ENCODE measurements at regions not wholly inside any gene's neighbourhood (a gene's known extent, or its start where the extent isn't known, plus 50 kb on each side); places are given as distances from the start of the nearest gene placed in this dataset.

DNA sequence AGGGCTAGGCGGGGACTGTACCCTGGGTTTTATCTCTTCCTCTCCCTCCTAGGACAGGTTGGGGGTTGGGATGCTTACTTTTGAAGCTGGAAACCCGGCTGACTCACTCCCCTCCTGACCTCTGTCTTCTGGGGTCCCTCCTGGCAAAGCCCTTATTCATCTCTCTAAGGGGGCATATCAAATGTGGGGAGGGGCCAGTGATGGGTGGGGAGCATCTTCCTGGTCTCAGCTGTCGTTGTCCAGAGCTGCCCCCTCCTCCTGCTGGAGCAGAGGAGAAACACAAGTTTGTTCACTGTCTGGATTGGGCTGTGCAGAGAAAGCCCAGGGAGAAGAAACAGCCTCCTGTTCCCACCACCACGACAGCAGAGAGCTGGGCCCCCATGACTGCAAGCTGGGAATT, 85.8 kb downstream of the TNFAIP2 start:
- Histone ChIP-seq H3K9ac (ENCODE audit: low read length) (no peak overlapping the region), H3K4me1 (ENCODE audit: control insufficient read depth, insufficient read depth, low read length) (peaks cover 16% of the 10 kb centered on the region), H3K9me3 (ENCODE audit: control insufficient read depth, insufficient read depth, low read depth, low read length) (peaks cover 20% of the 10 kb centered on the region), H3K27ac (ENCODE audit: low read depth, low read length) (no peak overlapping the region), H3K27me3 (ENCODE audit: control insufficient read depth, insufficient read depth, low read length) (peaks cover 23% of the 10 kb centered on the region), H3K4me3 (ENCODE audit: low read depth, low read length) (no peak overlapping the region), H3K36me3 (ENCODE audit: control insufficient read depth, insufficient read depth, low read length) (no peaks in the 10 kb centered on the region)

DNA sequence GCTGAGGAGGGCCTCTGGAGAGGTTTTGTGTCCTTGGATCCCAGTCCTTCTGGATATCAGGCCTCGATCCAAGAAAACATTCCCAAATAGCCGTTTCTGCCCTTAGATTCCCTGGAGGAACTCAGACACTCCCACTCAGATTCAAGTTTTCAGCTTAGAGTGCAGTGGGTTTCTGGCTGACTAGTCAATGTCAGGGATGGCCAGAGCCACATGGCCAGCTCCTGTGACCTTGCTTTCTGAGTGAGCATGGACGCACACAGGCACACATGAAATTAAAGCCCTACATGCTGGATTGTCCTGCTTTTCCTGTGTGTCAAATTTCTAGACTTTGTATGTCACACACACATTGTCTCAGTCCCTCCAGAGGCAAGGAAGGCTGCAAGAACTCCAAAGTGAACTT, 86.2 kb downstream of the TNFAIP2 start:
- Histone ChIP-seq H3K9ac (ENCODE audit: low read length) (no peak overlapping the region), H3K36me3 (ENCODE audit: control insufficient read depth, insufficient read depth, low read length) (no peaks in the 10 kb centered on the region), H3K9me3 (ENCODE audit: control insufficient read depth, insufficient read depth, low read depth, low read length) (peaks cover 15% of the 10 kb centered on the region), H3K27ac (ENCODE audit: low read depth, low read length) (no peak overlapping the region), H3K27me3 (ENCODE audit: control insufficient read depth, insufficient read depth, low read length) (peaks cover 23% of the 10 kb centered on the region), H3K4me3 (ENCODE audit: low read depth, low read length) (no peak overlapping the region), H3K4me1 (ENCODE audit: control insufficient read depth, insufficient read depth, low read length) (peaks cover 16% of the 10 kb centered on the region)

- Histone ChIP-seq H3K4me1 (ENCODE audit: control insufficient read depth, insufficient read depth, low read length) (peaks cover 5% of the 10 kb centered on the region; the same call in 1 of the 2 replicates), H3K9me3 (ENCODE audit: control insufficient read depth, insufficient read depth, low read depth, low read length) (peaks cover 8% of the 10 kb centered on the region; the same call in 1 of the 2 replicates), H3K4me3 (ENCODE audit: low read depth, low read length) (no peak overlapping the region), H3K9ac (ENCODE audit: low read length) (no peak overlapping the region), H3K36me3 (ENCODE audit: control insufficient read depth, insufficient read depth, low read length) (no peaks in the 10 kb centered on the region), H3K27ac (ENCODE audit: low read depth, low read length) (no peak overlapping the region), H3K27me3 (ENCODE audit: control insufficient read depth, insufficient read depth, low read length) (peaks cover 7% of the 10 kb centered on the region)
Measured at GRCh38 chr14:103213331-103213730, 90.1 kb downstream of the TNFAIP2 start.

- Histone ChIP-seq H3K27ac (ENCODE audit: low read depth, low read length) (no peak overlapping the region), H3K36me3 (ENCODE audit: control insufficient read depth, insufficient read depth, low read length) (no peaks in the 10 kb centered on the region), H3K9ac (ENCODE audit: low read length) (no peak overlapping the region), H3K4me3 (ENCODE audit: low read depth, low read length) (no peak overlapping the region), H3K9me3 (ENCODE audit: control insufficient read depth, insufficient read depth, low read depth, low read length) (peaks cover 8% of the 10 kb centered on the region; the same call in 1 of the 2 replicates), H3K27me3 (ENCODE audit: control insufficient read depth, insufficient read depth, low read length) (peaks cover 6% of the 10 kb centered on the region), H3K4me1 (ENCODE audit: control insufficient read depth, insufficient read depth, low read length) (no peaks in the 10 kb centered on the region; the same call in 1 of the 2 replicates)
Measured at GRCh38 chr14:103214461-103214958, 91.2 kb downstream of the TNFAIP2 start.

- Histone ChIP-seq H3K27me3 (ENCODE audit: control insufficient read depth, insufficient read depth, low read length) (peaks cover 23% of the 10 kb centered on the region), H3K36me3 (ENCODE audit: control insufficient read depth, insufficient read depth, low read length) (no peaks in the 10 kb centered on the region)
Measured at GRCh38 chr14:103216399-103216798, 93.1 kb downstream of the TNFAIP2 start.

GRCh38 chr14:103216857-103217256, 93.6 kb downstream of the TNFAIP2 start:
- Histone ChIP-seq H3K9me3 (ENCODE audit: control insufficient read depth, insufficient read depth, low read depth, low read length) (peaks cover 8% of the 10 kb centered on the region; the same call in 1 of the 2 replicates), H3K27ac (ENCODE audit: low read depth, low read length) (no peak overlapping the region), H3K36me3 (ENCODE audit: control insufficient read depth, insufficient read depth, low read length) (no peaks in the 10 kb centered on the region), H3K27me3 (ENCODE audit: control insufficient read depth, insufficient read depth, low read length) (peaks cover 28% of the 10 kb centered on the region), H3K9ac (ENCODE audit: low read length) (no peak overlapping the region), H3K4me1 (ENCODE audit: control insufficient read depth, insufficient read depth, low read length) (no peaks in the 10 kb centered on the region; the same call in 1 of the 2 replicates), H3K4me3 (ENCODE audit: low read depth, low read length) (no peak overlapping the region)

More at GRCh38 chr14:103216399-103216798, 93.1 kb downstream of the TNFAIP2 start:
- Histone ChIP-seq H3K9me3 (ENCODE audit: control insufficient read depth, insufficient read depth, low read depth, low read length) (peaks cover 8% of the 10 kb centered on the region; the same call in 1 of the 2 replicates), H3K4me1 (ENCODE audit: control insufficient read depth, insufficient read depth, low read length) (no peaks in the 10 kb centered on the region; the same call in 1 of the 2 replicates), H3K4me3 (ENCODE audit: low read depth, low read length) (no peak overlapping the region), H3K27ac (ENCODE audit: low read depth, low read length) (no peak overlapping the region), H3K9ac (ENCODE audit: low read length) (no peak overlapping the region)

DNA sequence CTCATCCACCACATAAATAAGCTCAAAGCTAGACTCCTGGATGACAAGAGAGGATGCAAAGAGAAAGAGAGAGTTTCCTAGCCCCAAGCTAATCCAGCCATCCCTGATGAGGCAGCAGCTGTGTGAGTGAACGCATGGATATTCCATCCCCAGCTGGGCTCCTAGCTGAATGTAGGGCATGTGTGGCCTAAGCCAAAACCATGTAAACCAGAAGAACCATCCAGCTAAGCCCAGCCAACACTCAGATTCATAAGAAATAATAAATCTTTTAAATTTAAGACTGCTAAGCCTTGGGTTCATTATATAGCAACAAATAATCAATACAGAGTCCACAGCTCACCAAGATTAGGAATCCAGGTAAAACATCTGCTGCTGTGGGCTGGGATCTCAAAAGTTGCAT, 94.3 kb downstream of the TNFAIP2 start:
- peaks cover 29% of the 10 kb centered on the region for H3K27me3 ChIP-seq (ENCODE audit: control insufficient read depth, insufficient read depth, low read length)

DNA sequence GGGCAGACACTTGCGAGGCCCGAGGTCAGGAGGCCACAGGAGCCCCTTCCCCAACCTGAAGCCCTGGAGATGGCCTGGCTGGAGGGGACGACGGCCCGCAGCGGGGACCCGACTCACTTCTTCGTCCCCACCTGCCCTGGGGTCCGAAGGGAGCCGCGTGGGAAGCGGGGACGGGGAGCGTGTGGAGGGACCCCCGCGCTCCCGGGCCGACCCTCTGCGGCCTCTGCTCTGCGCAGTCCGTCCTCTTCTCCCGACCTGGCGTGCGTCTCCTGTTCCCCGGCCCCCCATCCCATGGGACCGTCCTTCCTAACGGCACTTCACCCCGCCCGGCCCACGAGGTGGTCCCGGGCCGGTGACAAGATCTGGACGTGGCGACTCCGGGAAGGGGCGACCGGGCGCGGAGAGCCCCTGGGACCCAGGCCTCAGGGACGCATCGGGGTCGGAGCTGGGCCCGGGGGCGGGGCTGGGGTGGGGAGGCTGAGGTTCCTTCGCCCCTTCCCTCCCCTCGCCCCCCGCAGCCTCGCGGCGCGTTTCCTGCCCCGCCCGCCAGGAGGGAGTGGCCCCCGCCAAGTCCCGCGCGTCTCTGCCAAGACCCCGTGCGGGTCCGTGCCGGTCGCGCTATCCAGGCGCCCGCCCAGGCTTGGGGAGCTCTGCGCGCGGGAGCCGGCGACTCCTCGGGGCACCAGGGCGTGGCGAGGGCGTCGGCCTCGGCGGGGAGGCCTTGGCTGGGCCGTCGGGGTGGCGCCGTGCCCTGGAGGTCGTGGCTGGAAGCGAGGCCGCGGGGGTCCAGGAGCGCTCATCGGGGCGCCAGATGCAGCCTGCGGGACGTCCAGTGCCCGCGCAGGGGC, 97.1 kb downstream of the TNFAIP2 start:
- Histone ChIP-seq H3K4me1 (ENCODE audit: control insufficient read depth, insufficient read depth, low read length) (peaks cover 11% of the 10 kb centered on the region), H3K27ac (ENCODE audit: low read depth, low read length) (no peak overlapping the region), H3K9ac (ENCODE audit: low read length) (peak overlapping the region; percentile 57), H3K36me3 (ENCODE audit: control insufficient read depth, insufficient read depth, low read length) (no peaks in the 10 kb centered on the region), H3K27me3 (ENCODE audit: control insufficient read depth, insufficient read depth, low read length) (peaks cover 29% of the 10 kb centered on the region), H3K4me3 (ENCODE audit: low read depth, low read length) (peak overlapping the region; percentile 62), H3K9me3 (ENCODE audit: control insufficient read depth, insufficient read depth, low read depth, low read length) (peaks cover 8% of the 10 kb centered on the region; the same call in 1 of the 2 replicates)

More for the DNA sequence above, 94.3 kb downstream of the TNFAIP2 start:
- Histone ChIP-seq H3K4me3 (ENCODE audit: low read depth, low read length) (no peak overlapping the region), H3K36me3 (ENCODE audit: control insufficient read depth, insufficient read depth, low read length) (no peaks in the 10 kb centered on the region), H3K4me1 (ENCODE audit: control insufficient read depth, insufficient read depth, low read length) (no peaks in the 10 kb centered on the region; the same call in 1 of the 2 replicates), H3K9me3 (ENCODE audit: control insufficient read depth, insufficient read depth, low read depth, low read length) (peaks cover 8% of the 10 kb centered on the region; the same call in 1 of the 2 replicates), H3K27ac (ENCODE audit: low read depth, low read length) (no peak overlapping the region), H3K9ac (ENCODE audit: low read length) (no peak overlapping the region)

DNA sequence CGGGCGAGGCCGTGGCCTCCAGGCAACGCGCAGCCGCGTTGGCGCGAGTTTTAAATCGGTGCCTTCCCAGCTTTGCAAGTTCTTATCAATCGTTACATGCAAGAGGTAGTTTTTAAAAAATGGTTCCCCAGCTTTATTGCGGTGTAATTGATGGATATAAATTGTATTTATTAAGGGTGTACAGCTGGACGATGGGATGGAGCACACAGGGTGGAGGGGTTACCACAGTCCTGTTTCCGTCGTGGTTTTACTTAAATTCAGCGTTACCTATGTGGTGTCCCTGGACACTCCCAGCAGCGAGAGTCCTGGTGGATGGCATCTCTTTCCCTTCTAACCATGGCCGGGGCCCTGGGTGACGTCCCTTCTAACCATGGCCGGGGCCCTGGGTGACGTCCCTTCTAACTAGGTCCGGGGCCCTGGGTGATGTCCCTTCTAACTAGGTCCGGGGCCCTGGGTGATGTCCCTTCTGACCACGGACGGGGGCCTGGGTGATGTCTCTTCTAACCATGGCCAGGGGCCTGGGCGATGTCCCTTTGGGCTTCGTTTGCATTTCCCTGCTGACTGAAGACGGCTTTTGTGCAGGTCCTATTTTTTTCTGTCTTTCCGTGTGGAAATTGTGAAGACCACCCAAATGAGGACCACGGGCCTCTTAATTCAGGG, 97.9 kb downstream of the TNFAIP2 start:
- H3K36me3 ChIP-seq (ENCODE audit: control insufficient read depth, insufficient read depth, low read length): no peaks in the 10 kb centered on the region
- H3K27ac ChIP-seq (ENCODE audit: low read depth, low read length): no peak overlapping the region
- H3K27me3 ChIP-seq (ENCODE audit: control insufficient read depth, insufficient read depth, low read length): peaks cover 29% of the 10 kb centered on the region
- peaks cover 8% of the 10 kb centered on the region; the same call in 1 of the 2 replicates for H3K9me3 ChIP-seq (ENCODE audit: control insufficient read depth, insufficient read depth, low read depth, low read length)
- H3K4me3 ChIP-seq (ENCODE audit: low read depth, low read length): peak overlapping the region; percentile 62
- peaks cover 11% of the 10 kb centered on the region for H3K4me1 ChIP-seq (ENCODE audit: control insufficient read depth, insufficient read depth, low read length)
- no peak overlapping the region for H3K9ac ChIP-seq (ENCODE audit: low read length)

- Histone ChIP-seq H3K4me1 (ENCODE audit: control insufficient read depth, insufficient read depth, low read length) (peaks cover 11% of the 10 kb centered on the region), H3K27me3 (ENCODE audit: control insufficient read depth, insufficient read depth, low read length) (peaks cover 29% of the 10 kb centered on the region), H3K4me3 (ENCODE audit: low read depth, low read length) (no peak overlapping the region), H3K36me3 (ENCODE audit: control insufficient read depth, insufficient read depth, low read length) (no peaks in the 10 kb centered on the region), H3K9ac (ENCODE audit: low read length) (no peak overlapping the region), H3K27ac (ENCODE audit: low read depth, low read length) (no peak overlapping the region), H3K9me3 (ENCODE audit: control insufficient read depth, insufficient read depth, low read depth, low read length) (peaks cover 8% of the 10 kb centered on the region; the same call in 1 of the 2 replicates)
Measured at GRCh38 chr14:103221781-103222358, 98.6 kb downstream of the TNFAIP2 start.
